Activated T-helper 1 cell treated with anti-CD3 and anti-CD28 coated beads, Interleukin-12 subunit alpha, Interleukin-12 subunit beta, Interleukin-2, Interleukin-4 antibody, amounts not matched to agents 30 ng/mL and 10 ng/mL and 1 ng/mL, durations not matched to agents 14 hours and 24 hours and 36 hours (primary cell): ENCODE measurements at regions not wholly inside any gene's neighbourhood (a gene's known extent, or its start where the extent isn't known, plus 50 kb on each side); places are given as distances from the start of the nearest gene placed in this dataset.

Experiments
- DNase-seq: peaks from one replicate; pipeline ENCODE4 v3.0.0; 2021; ENCODE audit warnings: low spot score
- H3K27ac Mint-ChIP-seq: one replicate; pipeline ENCODE4 v1.8.0; 2021; ENCODE audit warnings: mild to moderate bottlenecking, mixed read lengths
- H3K27me3 Mint-ChIP-seq: one replicate; pipeline ENCODE4 v1.8.0; 2022; ENCODE audit warnings: mild to moderate bottlenecking, moderate library complexity, mixed read lengths; ENCODE audit not compliant: insufficient read depth
- H3K36me3 Mint-ChIP-seq: one replicate; pipeline ENCODE4 v1.8.0; 2021; ENCODE audit warnings: low read depth, mixed read lengths
- H3K4me1 Mint-ChIP-seq: one replicate; pipeline ENCODE4 v1.8.0; 2021; ENCODE audit warnings: low read depth, mixed read lengths
- H3K4me3 Mint-ChIP-seq: one replicate; pipeline ENCODE4 v1.8.0; 2021; ENCODE audit warnings: mild to moderate bottlenecking, moderate library complexity, mixed read lengths
- H3K9me3 Mint-ChIP-seq: one replicate; pipeline ENCODE4 v1.8.0; 2021; ENCODE audit warnings: mixed read lengths
- intact Hi-C: fragments of 100-400 bp; cut with micrococcal nuclease; formaldehyde crosslinking; loops from one replicate; pipeline ENCODE4 v1.15.1; 2024

DNA sequence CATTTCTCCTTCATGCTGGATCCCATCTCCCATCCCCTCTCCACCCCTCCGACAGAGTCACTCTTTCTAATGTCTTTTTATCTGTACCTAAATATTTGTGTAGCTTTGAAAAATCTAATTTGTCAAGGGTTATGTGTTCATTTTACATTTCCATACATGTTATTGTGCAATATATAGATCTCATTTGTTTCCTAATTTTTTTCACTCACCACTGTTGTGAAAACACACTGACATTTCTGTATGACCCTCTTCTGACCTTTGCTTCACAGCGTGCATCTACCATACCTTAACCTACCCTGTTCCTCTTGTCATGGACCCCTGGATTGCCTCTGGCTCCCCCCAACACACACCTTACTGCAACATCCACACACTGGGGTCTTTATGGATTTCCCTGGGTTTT, 942.9 kb downstream of the TBC1D22A start:
- no peak for DNase-seq
- intact Hi-C loops: loop anchor here (10.0 kb wide), 1 partner anchor 61 kb away; no protein-coding TSS in a partner anchor
- Mint-ChIP-seq H3K36me3 (no peaks in the 10 kb centered on the region), H3K9me3 (no peaks in the 10 kb centered on the region), H3K27ac (no peak overlapping the region), H3K4me3 (no peak overlapping the region), H3K4me1 (no peaks in the 10 kb centered on the region), H3K27me3 (no peaks in the 10 kb centered on the region)

DNA sequence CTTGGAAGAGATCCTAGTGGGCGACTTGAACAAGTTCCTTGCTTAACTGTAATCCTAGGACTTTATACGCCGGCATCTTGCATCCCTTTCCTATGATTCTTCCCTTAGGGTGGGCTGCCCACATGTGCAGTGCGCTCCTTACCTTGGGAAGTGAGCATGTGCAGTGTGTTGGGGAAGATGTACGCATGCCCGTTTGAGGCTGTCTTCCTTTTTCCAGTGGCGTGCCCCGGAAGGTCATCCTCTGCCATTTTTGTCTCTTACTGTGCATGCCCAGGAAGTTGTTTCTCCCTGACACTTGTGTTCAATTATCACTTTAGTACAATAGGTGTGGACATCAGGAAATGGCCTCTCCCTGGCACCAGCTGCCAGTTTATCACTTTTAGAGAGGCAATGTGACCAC, 936.5 kb downstream of the TBC1D22A start:
- Mint-ChIP-seq H3K9me3 (no peaks in the 10 kb centered on the region), H3K4me1 (no peaks in the 10 kb centered on the region), H3K4me3 (no peak overlapping the region), H3K27ac (no peak overlapping the region), H3K27me3 (peaks cover 5% of the 10 kb centered on the region), H3K36me3 (no peaks in the 10 kb centered on the region)
- no peak for DNase-seq
- intact Hi-C loops: no loop called here

- Mint-ChIP-seq H3K27ac (no peak overlapping the region), H3K4me1 (no peaks in the 10 kb centered on the region), H3K4me3 (no peak overlapping the region), H3K9me3 (no peaks in the 10 kb centered on the region), H3K27me3 (peaks cover 5% of the 10 kb centered on the region), H3K36me3 (no peaks in the 10 kb centered on the region)
- intact Hi-C loops: no loop called here
- no peak for DNase-seq
Observed at GRCh38 chr22:47697861-47698260, 935.4 kb downstream of the TBC1D22A start.

GRCh38 chr22:47696776-47697175, 934.3 kb downstream of the TBC1D22A start:
- H3K27ac Mint-ChIP-seq: no peak overlapping the region
- no peaks in the 10 kb centered on the region for H3K9me3 Mint-ChIP-seq
- no peaks in the 10 kb centered on the region for H3K4me1 Mint-ChIP-seq
- H3K27me3 Mint-ChIP-seq: peaks cover 5% of the 10 kb centered on the region
- intact Hi-C loops: no loop called here
- H3K4me3 Mint-ChIP-seq: no peak overlapping the region
- H3K36me3 Mint-ChIP-seq: no peaks in the 10 kb centered on the region
- no peak for DNase-seq

DNA sequence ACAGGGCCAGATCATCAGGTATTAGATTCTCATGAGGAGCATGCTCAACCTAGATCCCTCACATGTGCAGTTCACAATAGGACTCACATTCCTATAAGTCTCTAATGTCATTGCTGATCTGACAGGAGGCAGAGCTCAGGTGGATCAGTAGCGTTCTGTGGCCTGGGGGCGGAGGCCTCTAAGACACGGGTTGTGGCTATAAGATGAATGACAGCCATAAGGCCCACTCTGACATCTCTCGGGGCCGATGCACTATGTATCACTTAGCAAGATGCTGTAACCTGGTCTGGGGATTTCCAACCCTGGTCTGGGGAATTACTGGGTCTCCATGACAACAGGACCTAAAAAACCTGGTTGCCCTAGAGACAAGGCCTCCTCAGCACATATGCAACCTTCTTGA, 932.7 kb downstream of the TBC1D22A start:
- Mint-ChIP-seq H3K4me3 (no peak overlapping the region), H3K36me3 (no peaks in the 10 kb centered on the region), H3K4me1 (no peaks in the 10 kb centered on the region), H3K27me3 (peaks cover 5% of the 10 kb centered on the region), H3K27ac (no peak overlapping the region), H3K9me3 (no peaks in the 10 kb centered on the region)
- intact Hi-C loops: no loop called here
- peak; percentile 19 for DNase-seq

DNA sequence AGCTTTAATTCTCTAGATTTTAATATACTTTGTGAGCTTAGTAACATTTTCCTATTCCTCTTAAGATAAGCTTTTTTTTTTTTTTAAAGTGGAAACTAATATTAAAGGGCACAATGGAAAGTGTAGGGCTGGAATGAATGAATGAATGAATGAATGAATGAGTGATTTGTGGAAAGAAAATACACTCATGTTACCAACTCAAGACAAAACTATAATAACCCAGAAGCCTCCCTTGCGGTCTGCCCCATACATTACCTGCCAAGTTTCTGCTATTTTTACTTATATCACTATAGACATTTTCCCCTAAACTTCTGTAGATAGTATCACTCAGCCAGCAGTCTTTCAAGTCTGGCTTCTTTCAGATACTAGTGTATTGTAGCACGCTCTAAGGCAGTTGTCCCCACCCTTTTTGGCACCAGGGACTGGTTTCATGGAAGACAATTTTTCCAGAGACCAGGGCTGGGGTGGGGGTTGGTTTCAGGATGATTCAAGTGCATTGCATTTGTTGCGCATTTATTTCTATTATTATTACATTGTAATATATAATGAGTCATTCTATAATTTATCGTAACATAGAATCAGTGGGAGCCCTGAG, 932.2 kb downstream of the TBC1D22A start:
- intact Hi-C loops: no loop called here
- Mint-ChIP-seq H3K4me1 (no peaks in the 10 kb centered on the region), H3K4me3 (no peak overlapping the region), H3K27me3 (peaks cover 3% of the 10 kb centered on the region), H3K27ac (no peak overlapping the region), H3K36me3 (no peaks in the 10 kb centered on the region), H3K9me3 (no peaks in the 10 kb centered on the region)
- no peak for DNase-seq

DNA sequence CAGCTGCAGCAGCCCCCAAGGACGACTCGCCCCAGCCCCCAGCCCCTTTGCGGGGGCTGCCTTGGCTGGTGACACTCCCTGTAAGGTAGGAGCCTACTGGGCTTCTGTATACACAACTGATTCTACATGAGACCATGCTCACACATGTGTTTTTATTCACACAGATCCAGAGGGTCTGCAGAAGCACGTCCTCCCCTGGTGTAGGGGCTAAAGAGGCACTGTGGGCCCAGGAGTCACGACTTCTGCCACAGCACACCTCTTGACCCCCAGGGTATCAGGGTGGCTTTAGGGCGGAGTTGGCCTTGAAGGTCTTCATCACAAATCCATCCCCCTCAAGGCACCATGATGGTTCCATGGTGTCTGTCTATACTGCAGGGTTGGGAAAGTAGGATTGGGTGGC, 931.2 kb downstream of the TBC1D22A start:
- H3K9me3 Mint-ChIP-seq: no peaks in the 10 kb centered on the region
- H3K4me1 Mint-ChIP-seq: no peaks in the 10 kb centered on the region
- H3K36me3 Mint-ChIP-seq: no peaks in the 10 kb centered on the region
- intact Hi-C loops: no loop called here
- H3K27me3 Mint-ChIP-seq: peaks cover 2% of the 10 kb centered on the region
- H3K27ac Mint-ChIP-seq: no peak overlapping the region
- DNase-seq: no peak
- H3K4me3 Mint-ChIP-seq: no peak overlapping the region

DNA sequence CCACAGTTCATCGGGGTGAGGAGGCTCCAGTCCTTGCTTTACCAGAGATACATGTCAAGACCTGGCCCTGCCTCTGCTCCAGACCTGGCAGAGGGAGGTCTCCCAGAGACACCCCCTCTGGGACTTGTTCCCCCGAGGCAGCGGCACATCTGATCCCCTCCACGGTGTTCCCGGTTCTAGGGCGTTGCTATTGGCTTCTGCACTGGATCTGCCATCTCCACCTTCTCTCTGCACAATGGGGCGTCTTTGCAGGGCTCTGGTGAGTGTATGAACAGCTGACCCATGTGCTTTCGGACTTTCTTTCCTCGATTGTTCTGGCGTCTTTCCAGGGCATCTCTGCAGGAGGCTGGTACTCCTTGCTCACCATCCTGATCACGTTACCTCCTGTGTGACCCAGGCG, 930.4 kb downstream of the TBC1D22A start:
- Mint-ChIP-seq H3K27ac (no peak overlapping the region), H3K9me3 (no peaks in the 10 kb centered on the region), H3K4me3 (no peak overlapping the region), H3K36me3 (no peaks in the 10 kb centered on the region), H3K4me1 (no peaks in the 10 kb centered on the region), H3K27me3 (peaks cover 2% of the 10 kb centered on the region)
- intact Hi-C loops: no loop called here
- DNase-seq: no peak

- DNase-seq: no peak
- Mint-ChIP-seq H3K4me3 (no peak overlapping the region), H3K36me3 (no peaks in the 10 kb centered on the region), H3K27ac (no peak overlapping the region), H3K4me1 (no peaks in the 10 kb centered on the region), H3K9me3 (no peaks in the 10 kb centered on the region), H3K27me3 (peaks cover 6% of the 10 kb centered on the region)
- intact Hi-C loops: no loop called here
Observed at GRCh38 chr22:47691152-47691895, 928.9 kb downstream of the TBC1D22A start.

DNA sequence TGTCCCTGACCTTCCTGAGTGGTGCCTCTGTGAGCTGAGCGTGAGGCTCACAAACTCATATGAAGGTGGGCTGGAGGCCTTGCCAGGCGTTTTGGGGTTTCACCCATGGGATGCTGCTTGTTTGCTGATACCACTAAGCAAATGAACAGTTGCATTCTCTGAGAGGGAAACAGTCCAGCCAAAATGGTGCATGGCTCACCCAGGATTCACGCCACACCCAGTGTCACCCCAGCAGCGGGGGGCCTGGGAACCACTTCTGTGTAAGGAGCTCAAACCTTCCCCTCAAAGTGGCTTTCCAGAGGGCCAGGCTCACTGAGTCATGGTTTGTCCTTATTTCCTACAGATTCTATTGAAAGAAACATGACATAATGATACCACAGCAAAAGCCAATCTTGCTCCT, 928.1 kb downstream of the TBC1D22A start:
- peaks cover 5% of the 10 kb centered on the region for H3K27me3 Mint-ChIP-seq
- intact Hi-C loops: no loop called here
- no peak overlapping the region for H3K4me3 Mint-ChIP-seq
- H3K36me3 Mint-ChIP-seq: no peaks in the 10 kb centered on the region
- H3K9me3 Mint-ChIP-seq: no peaks in the 10 kb centered on the region
- DNase-seq: no peak
- H3K27ac Mint-ChIP-seq: no peak overlapping the region
- H3K4me1 Mint-ChIP-seq: no peaks in the 10 kb centered on the region

DNA sequence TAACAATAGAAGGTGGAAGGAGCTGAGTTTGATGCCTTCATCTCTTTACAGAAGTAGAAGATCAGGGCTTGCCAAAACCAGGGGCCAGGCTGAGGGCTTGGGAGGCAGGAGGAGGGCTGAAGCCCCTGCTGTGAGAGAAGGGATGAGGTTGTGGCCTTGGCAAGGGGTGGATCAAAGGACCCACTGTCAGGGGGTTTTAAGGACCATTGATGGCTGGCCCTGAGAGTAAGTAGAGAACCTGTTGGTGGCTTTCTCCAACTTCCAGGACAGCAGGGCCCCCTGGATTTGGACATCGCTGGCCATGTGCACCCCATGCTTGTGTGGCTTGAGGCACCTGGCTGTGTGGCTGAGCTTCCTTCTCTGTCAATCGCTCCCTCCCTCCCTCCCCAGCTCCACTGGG, 927.7 kb downstream of the TBC1D22A start:
- Mint-ChIP-seq H3K4me3 (no peak overlapping the region), H3K27ac (no peak overlapping the region), H3K36me3 (no peaks in the 10 kb centered on the region), H3K27me3 (peaks cover 3% of the 10 kb centered on the region), H3K4me1 (no peaks in the 10 kb centered on the region), H3K9me3 (no peaks in the 10 kb centered on the region)
- no peak for DNase-seq
- intact Hi-C loops: no loop called here

DNA sequence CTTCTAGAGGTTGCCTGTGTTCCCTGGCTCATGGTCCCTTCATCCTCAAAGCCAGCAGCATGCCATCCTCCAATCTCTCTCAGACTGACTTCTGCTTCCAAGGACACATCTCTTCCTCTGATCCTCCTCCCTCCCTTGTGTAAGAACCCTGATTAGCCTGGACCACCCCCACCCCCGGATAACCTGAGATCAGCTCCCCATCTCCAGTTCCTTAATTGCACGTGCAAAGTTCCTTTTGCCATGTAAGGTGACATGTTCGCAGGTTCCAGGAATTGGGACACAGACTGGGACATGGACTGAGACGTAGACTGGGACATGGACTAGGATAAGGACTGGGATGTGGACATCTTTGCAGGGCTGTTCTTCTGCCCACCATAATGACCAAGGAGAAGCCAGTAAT, 925.3 kb downstream of the TBC1D22A start:
- no peak for DNase-seq
- intact Hi-C loops: no loop called here
- H3K36me3 Mint-ChIP-seq: no peaks in the 10 kb centered on the region
- peaks cover 3% of the 10 kb centered on the region for H3K27me3 Mint-ChIP-seq
- no peak overlapping the region for H3K4me3 Mint-ChIP-seq
- no peak overlapping the region for H3K27ac Mint-ChIP-seq
- H3K4me1 Mint-ChIP-seq: no peaks in the 10 kb centered on the region
- H3K9me3 Mint-ChIP-seq: no peaks in the 10 kb centered on the region

- no peaks in the 10 kb centered on the region for H3K9me3 Mint-ChIP-seq
- H3K4me1 Mint-ChIP-seq: no peaks in the 10 kb centered on the region
- peaks cover 3% of the 10 kb centered on the region for H3K27me3 Mint-ChIP-seq
- DNase-seq: no peak
- H3K36me3 Mint-ChIP-seq: no peaks in the 10 kb centered on the region
- intact Hi-C loops: no loop called here
- H3K4me3 Mint-ChIP-seq: no peak overlapping the region
- H3K27ac Mint-ChIP-seq: no peak overlapping the region
Observed at GRCh38 chr22:47687346-47687655, 924.9 kb downstream of the TBC1D22A start.
